ENCODE measurements at regions not wholly inside any gene's neighbourhood (a gene's known extent, or its start where the extent isn't known, plus 50 kb on each side); places are given as distances from the start of the nearest gene placed in this dataset.

DNA sequence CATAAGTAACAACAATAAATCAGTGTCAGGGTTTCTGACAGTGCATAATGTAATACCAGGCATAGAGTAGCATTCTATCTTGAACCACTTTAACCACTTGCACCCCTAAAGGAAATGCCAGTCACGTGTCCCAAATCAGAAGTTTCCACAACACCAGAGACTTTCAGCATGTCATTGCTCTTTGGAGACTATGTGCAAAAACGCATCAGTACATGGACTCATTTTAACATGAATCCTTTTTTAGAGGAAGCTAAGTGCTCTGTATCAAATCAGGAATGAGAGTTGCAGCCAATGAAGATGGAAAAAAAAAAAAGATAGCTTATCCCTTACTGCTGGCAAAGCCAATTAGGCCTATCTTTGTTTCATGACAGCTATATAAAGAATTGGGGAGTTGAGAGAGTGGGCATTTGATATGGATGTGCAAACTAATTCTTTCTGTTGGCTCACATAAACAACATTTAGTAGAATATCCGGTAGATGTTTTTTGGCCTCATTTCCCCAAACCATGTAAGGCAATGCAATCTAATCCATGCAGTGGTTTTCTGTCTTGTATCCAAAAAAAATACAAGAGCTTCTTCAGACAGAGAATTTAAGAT lies 353.1 kb downstream of the IRS1 start:
- DNase-seq (ENCODE audit: low spot score in 2 of 2), result no peak
- FAIRE-seq, result no peak

- FAIRE-seq, result no peak
- DNase-seq (ENCODE audit: low spot score in 2 of 2), result no peak
These were observed 354.3 kb downstream of the IRS1 start for GRCh38 chr2:226445216-226445861.

GRCh38 chr2:226443112-226443511 lies 356.5 kb downstream of the IRS1 start:
- FAIRE-seq (no peak), DNase-seq (ENCODE audit: low spot score in 2 of 2) (no peak)

GRCh38 chr2:226440127-226440918 lies 359.3 kb downstream of the IRS1 start:
- DNase-seq (ENCODE audit: low spot score in 2 of 2) (no peak), FAIRE-seq (no peak)

DNA sequence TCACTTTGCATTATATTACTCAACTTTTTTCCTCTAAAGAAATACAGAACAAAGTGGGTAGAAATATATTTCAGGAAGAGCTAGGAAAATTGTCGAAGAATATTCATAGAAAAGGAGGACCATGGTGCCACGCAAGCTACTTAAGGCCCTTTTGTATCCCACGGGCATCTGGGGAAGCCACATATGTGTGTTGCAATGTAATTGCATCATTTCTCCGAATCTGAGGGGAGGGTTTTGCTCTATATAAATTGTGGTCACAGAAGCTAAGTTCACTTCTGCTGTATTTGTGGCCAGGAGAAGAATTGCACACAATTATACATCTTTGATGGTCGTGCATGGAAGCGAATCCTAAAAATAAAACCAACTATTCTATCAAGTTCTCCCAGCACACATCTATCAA lies 360.3 kb downstream of the IRS1 start:
- DNase-seq (ENCODE audit: low spot score in 2 of 2), result no peak
- no peak for FAIRE-seq

- FAIRE-seq, result no peak
These were observed 364.5 kb downstream of the IRS1 start for GRCh38 chr2:226435146-226435545.

GRCh38 chr2:226434702-226435101 lies 364.9 kb downstream of the IRS1 start:
- FAIRE-seq, result no peak
- DNase-seq (ENCODE audit: low spot score in 2 of 2), result no peak

More at GRCh38 chr2:226435146-226435545, 364.5 kb downstream of the IRS1 start:
- no peak for DNase-seq (ENCODE audit: low spot score in 2 of 2)

DNA sequence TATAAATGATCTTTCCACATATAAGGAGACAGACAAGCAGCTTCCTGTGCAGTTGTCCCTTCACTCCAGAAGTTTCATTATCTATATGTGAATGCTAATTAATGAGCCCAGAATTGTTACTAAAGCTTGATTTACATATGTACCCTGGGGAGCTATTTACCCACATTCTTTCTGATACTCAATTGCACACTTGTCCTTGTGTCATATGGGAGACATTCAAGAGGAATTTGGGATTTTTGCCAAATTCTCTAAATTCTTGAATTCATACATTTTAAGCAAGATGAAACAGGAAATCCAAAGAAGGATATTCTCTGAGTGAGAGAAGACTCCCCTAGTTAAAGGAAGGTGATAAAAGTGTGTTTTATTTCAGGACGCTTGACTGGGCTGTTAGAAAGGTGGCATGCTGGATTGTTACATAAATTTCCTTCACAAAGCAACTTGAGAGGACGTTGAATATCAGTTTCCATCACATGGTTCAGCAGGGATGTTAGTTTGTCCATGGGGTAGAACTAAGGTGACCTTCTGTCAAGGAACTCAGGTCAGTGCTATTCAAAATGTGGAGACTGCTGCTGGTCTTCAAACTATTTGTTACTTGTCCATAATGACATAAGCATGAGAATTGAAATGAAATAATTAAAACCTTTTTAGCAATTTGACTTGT lies 368.2 kb downstream of the IRS1 start:
- DNase-seq (ENCODE audit: low spot score in 2 of 2), result no peak
- no peak for FAIRE-seq

DNA sequence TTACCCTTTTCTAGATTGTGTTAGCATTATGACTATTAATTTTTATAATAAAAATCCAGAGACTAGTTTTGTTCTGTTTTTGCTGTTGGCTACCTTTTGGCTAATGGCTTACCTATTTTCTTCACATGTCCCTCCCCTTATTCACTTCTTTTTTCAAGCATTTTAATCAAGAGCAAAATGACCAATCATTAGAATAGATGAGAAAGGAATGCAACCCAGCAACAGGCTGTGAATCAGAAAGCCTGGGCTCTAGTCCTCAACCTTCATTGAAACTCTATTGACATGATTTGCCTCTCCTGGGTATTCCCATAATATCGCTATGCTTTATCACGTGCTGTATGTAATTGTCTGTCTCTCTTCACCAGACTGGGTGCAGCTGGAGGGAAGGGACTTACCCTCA lies 370.1 kb downstream of the IRS1 start:
- FAIRE-seq, result no peak

GRCh38 chr2:226427538-226428307 lies 371.9 kb downstream of the IRS1 start:
- FAIRE-seq (no peak), DNase-seq (ENCODE audit: low spot score in 2 of 2) (no peak)

More for the DNA sequence above, 370.1 kb downstream of the IRS1 start:
- DNase-seq (ENCODE audit: low spot score in 2 of 2), result no peak

GRCh38 chr2:226426292-226426736 lies 373.3 kb downstream of the IRS1 start:
- DNase-seq (ENCODE audit: low spot score in 2 of 2) (no peak), FAIRE-seq (no peak)

- DNase-seq (ENCODE audit: low spot score in 2 of 2) (no peak), FAIRE-seq (no peak)
These were observed 374.6 kb downstream of the IRS1 start for GRCh38 chr2:226424971-226425370.

- DNase-seq (ENCODE audit: low spot score in 2 of 2) (no peak), FAIRE-seq (no peak)
These were observed 376.1 kb downstream of the IRS1 start for GRCh38 chr2:226423498-226423960.

GRCh38 chr2:226420646-226421045 lies 379.0 kb downstream of the IRS1 start:
- FAIRE-seq, result no peak
- DNase-seq (ENCODE audit: low spot score in 2 of 2), result no peak

- FAIRE-seq (no peak), DNase-seq (ENCODE audit: low spot score in 2 of 2) (no peak)
These were observed 381.1 kb downstream of the IRS1 start for GRCh38 chr2:226418521-226418920.

DNA sequence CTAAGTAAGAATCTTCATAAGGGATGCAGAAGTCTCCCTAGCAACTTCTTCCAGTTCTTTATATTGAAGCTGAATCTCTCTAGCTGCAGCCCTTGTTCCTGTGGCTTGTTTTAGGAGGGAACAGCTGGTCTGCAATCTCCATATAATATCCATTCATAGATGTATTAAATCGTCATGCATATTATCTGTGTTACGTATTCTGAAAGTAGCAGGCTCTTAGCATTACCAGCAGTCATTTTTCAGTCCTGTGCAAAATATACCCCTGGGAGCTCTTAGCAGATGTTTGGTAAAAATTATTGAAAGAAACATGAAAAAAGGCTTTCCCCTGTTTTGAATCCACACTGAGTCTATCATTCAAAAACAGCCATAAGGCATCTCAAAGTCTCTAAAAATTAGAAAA lies 385.3 kb downstream of the IRS1 start:
- no peak for DNase-seq (ENCODE audit: low spot score in 2 of 2)
- FAIRE-seq, result no peak

DNA sequence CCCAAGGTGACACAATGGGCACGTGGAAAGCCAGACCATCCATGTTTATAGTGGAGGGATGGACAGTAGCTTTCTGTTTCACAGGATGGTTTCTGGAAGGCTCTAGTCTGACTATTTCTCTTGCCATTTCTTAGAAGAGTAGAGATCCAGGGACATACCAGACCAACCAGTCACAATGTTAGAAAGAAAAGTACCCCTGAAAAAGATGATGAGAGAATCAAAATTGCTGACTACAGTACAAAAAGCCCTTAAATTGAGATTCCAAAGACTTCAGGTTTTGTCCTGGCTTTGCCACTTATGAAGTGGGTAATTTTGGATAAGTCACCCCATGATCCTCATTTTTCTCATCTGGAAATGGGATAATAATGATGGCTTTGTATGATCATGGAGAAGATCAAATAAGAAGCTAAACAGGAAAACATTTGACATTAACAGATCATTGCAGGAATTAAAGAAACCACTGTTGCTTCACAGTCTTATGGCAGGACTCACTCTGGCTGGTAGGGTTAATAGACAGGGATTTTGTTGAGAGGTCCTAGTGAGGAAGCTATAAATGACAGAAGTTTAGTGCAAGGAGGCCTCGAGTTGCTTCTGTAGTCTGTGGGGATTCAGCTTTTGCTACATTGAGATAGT lies 386.0 kb downstream of the IRS1 start:
- FAIRE-seq (no peak), DNase-seq (ENCODE audit: low spot score in 2 of 2) (no peak)

GRCh38 chr2:226411727-226412360 lies 387.8 kb downstream of the IRS1 start:
- DNase-seq (ENCODE audit: low spot score in 2 of 2) (no peak), FAIRE-seq (no peak)

DNA sequence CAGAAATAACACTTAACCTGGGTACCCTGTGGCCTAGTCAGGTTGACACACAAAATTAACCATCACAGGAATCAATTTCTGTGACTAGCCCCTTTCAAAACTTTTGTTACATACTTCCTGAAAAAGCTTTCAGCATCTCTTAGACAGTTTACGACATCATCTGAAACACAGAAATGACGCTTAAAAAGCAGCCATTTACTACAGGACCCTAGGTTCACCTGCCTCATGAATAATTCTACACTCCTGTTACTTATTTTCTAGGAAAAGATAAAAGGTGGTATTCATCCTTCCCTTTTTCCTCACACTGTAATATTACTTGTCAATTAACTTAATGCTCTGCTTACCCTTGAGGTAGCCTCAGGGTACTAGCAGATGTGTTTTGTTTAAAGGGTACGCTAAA lies 388.4 kb downstream of the IRS1 start:
- FAIRE-seq (no peak), DNase-seq (ENCODE audit: low spot score in 2 of 2) (no peak)
